SK-N-SH treated with all-trans-retinoic acid at 6 μM for 48 hours (cell line): ENCODE measurements at regions not wholly inside any gene's neighbourhood (a gene's known extent, or its start where the extent isn't known, plus 50 kb on each side); places are given as distances from the start of the nearest gene placed in this dataset.

ENCODE experiments used
- ATAC-seq: fragments of 200-7000 bp; cut with Tn5 transposase; 3 replicates; pipeline ENCODE4 v1.9.1; 2020; ENCODE audit warnings: mild to moderate bottlenecking, moderate library complexity
- ARNTL ChIP-seq: fragments of 450-650 bp; formaldehyde crosslinking; IDR thresholded peaks from 2 replicates; pipeline ENCODE4 v1.5.0; 2020; ENCODE audit warnings: low read depth, mild to moderate bottlenecking, moderate library complexity, borderline replicate concordance
- BACH2 ChIP-seq: fragments of 250-450 bp; sonication (Bioruptor Pico); IDR thresholded peaks from 2 replicates; pipeline ENCODE4 v1.9.0; 2021; ENCODE audit warnings: mild to moderate bottlenecking, borderline replicate concordance
- CSDC2 ChIP-seq: fragments of 250-450 bp; sonication (Bioruptor Pico); IDR thresholded peaks from 2 replicates; pipeline ENCODE4 v1.5.0; 2020; ENCODE audit warnings: mild to moderate bottlenecking, moderate library complexity
- ESRRG ChIP-seq: fragments of 250-450 bp; sonication (Bioruptor Pico); IDR thresholded peaks from 2 replicates; pipeline ENCODE4 v1.6.1; 2021; ENCODE audit warnings: mild to moderate bottlenecking
- GLIS3 ChIP-seq: fragments of 250-450 bp; sonication (Bioruptor Pico); IDR thresholded peaks from 2 replicates; pipeline ENCODE4 v1.5.0; 2020; ENCODE audit warnings: mild to moderate bottlenecking, moderate library complexity
- OSR1 ChIP-seq: fragments of 250-450 bp; sonication (Bioruptor Pico); IDR thresholded peaks from 2 replicates; pipeline ENCODE4 v1.8.0; 2022; ENCODE audit warnings: moderate library complexity, mild to moderate bottlenecking, inconsistent platforms
- POU6F1 ChIP-seq: fragments of 250-450 bp; sonication (Bioruptor Pico); IDR thresholded peaks from 2 replicates; pipeline ENCODE4 v1.8.0; 2021; ENCODE audit warnings: low read depth, mild to moderate bottlenecking, moderate library complexity, borderline replicate concordance
- PPARA ChIP-seq: fragments of 250-450 bp; sonication (Bioruptor Pico); IDR thresholded peaks from 2 replicates; pipeline ENCODE4 v1.5.0; 2020; ENCODE audit warnings: mild to moderate bottlenecking, borderline replicate concordance
- RARB ChIP-seq: fragments of 250-450 bp; sonication (Bioruptor Pico); IDR thresholded peaks from 2 replicates; pipeline ENCODE4 v1.8.0; 2021; ENCODE audit warnings: mild to moderate bottlenecking, moderate library complexity
- SNAI2 ChIP-seq: fragments of 250-450 bp; sonication (Bioruptor Pico); IDR thresholded peaks from 2 replicates; pipeline ENCODE4 v1.5.0; 2020; ENCODE audit warnings: mild to moderate bottlenecking, moderate library complexity
- TCF4 ChIP-seq: fragments of 250-450 bp; sonication (Bioruptor Pico); IDR thresholded peaks from 2 replicates; pipeline ENCODE4 v1.8.0; 2021; ENCODE audit warnings: mild to moderate bottlenecking, moderate library complexity, borderline replicate concordance
- TOX ChIP-seq: fragments of 250-450 bp; sonication (Bioruptor Pico); IDR thresholded peaks from 2 replicates; pipeline ENCODE4 v1.8.0; 2021; ENCODE audit warnings: mild to moderate bottlenecking, moderate library complexity, borderline replicate concordance
- TSHZ2 ChIP-seq: fragments of 250-450 bp; sonication (Bioruptor Pico); IDR thresholded peaks from 2 replicates; pipeline ENCODE4 v1.5.0; 2020; ENCODE audit warnings: mild to moderate bottlenecking, moderate library complexity
- ZFP3 ChIP-seq: fragments of 250-450 bp; sonication (Bioruptor Pico); IDR thresholded peaks from 2 replicates; pipeline ENCODE4 v1.5.0; 2020; ENCODE audit warnings: mild to moderate bottlenecking, moderate library complexity
- ZFP30 ChIP-seq: fragments of 450-650 bp; formaldehyde crosslinking; IDR thresholded peaks from 2 replicates; pipeline ENCODE4 v1.5.0; 2022; ENCODE audit warnings: mild to moderate bottlenecking, moderate library complexity
- ZNF565 ChIP-seq: fragments of 450-650 bp; formaldehyde crosslinking; conservative IDR thresholded peaks from 2 replicates; pipeline ENCODE4 v1.5.0; 2020; ENCODE audit warnings: low read depth, mild to moderate bottlenecking, moderate library complexity
- ZNF70 ChIP-seq: fragments of 450-650 bp; formaldehyde crosslinking; IDR thresholded peaks from 2 replicates; pipeline ENCODE4 v1.5.0; 2020; ENCODE audit warnings: mild to moderate bottlenecking, moderate library complexity
- ZNF8 ChIP-seq: fragments of 450-650 bp; formaldehyde crosslinking; IDR thresholded peaks from 2 replicates; pipeline ENCODE4 v1.5.0; 2020; ENCODE audit warnings: mild to moderate bottlenecking, moderate library complexity
- TF ChIP-seq, protein P1 (sequence below): fragments of 250-450 bp; sonication (Bioruptor Pico); IDR thresholded peaks from 2 replicates; pipeline ENCODE4 v1.5.1; 2020; ENCODE audit warnings: low read depth, mild to moderate bottlenecking, moderate library complexity
- TF ChIP-seq, protein P2 (sequence below): fragments of 250-450 bp; sonication (Bioruptor Pico); IDR thresholded peaks from 2 replicates; pipeline ENCODE4 v1.8.0; 2020; ENCODE audit warnings: mild to moderate bottlenecking, moderate library complexity, borderline replicate concordance
- TF ChIP-seq, protein P3 (sequence below): fragments of 250-450 bp; sonication (Bioruptor Pico); IDR thresholded peaks from 2 replicates; pipeline ENCODE4 v1.5.1; 2021; ENCODE audit warnings: mild to moderate bottlenecking, moderate library complexity

DNA sequence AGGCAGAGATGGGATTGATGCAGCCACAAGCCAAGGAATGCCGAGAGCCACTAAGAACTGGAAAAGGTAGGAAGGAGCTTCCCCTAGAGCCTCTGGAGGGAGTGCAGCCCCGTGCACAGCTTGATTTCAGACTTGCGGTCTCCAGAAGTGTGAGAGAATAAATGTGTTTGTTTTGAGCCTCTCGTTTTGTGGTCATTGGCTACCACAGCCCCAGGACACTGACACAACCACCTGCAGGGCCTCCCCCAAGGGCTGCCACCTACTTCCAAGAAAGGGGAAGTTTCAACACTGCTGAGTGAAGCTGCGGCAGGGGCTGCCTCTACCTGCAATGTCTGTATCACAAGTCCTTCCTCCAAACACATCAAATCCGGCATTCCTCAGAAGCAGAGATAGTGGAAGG, 346.9 kb downstream of the C16orf95 start:
- no peak for ATAC-seq
- TF ChIP-seq, protein P1, sequence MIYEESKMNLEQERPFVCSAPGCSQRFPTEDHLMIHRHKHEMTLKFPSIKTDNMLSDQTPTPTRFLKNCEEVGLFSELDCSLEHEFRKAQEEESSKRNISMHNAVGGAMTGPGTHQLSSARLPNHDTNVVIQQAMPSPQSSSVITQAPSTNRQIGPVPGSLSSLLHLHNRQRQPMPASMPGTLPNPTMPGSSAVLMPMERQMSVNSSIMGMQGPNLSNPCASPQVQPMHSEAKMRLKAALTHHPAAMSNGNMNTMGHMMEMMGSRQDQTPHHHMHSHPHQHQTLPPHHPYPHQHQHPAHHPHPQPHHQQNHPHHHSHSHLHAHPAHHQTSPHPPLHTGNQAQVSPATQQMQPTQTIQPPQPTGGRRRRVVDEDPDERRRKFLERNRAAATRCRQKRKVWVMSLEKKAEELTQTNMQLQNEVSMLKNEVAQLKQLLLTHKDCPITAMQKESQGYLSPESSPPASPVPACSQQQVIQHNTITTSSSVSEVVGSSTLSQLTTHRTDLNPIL (CRISPR knock-in tag), result no peak
- TF ChIP-seq CSDC2 (CRISPR knock-in tag) (no peak), ZFP30 (CRISPR knock-in tag) (no peak), ZFP3 (no peak), GLIS3 (no peak), TOX (CRISPR knock-in tag) (no peak)
- TF ChIP-seq, protein P2, sequence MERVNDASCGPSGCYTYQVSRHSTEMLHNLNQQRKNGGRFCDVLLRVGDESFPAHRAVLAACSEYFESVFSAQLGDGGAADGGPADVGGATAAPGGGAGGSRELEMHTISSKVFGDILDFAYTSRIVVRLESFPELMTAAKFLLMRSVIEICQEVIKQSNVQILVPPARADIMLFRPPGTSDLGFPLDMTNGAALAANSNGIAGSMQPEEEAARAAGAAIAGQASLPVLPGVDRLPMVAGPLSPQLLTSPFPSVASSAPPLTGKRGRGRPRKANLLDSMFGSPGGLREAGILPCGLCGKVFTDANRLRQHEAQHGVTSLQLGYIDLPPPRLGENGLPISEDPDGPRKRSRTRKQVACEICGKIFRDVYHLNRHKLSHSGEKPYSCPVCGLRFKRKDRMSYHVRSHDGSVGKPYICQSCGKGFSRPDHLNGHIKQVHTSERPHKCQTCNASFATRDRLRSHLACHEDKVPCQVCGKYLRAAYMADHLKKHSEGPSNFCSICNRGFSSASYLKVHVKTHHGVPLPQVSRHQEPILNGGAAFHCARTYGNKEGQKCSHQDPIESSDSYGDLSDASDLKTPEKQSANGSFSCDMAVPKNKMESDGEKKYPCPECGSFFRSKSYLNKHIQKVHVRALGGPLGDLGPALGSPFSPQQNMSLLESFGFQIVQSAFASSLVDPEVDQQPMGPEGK (CRISPR knock-in tag), result no peak
- TF ChIP-seq, protein P3, sequence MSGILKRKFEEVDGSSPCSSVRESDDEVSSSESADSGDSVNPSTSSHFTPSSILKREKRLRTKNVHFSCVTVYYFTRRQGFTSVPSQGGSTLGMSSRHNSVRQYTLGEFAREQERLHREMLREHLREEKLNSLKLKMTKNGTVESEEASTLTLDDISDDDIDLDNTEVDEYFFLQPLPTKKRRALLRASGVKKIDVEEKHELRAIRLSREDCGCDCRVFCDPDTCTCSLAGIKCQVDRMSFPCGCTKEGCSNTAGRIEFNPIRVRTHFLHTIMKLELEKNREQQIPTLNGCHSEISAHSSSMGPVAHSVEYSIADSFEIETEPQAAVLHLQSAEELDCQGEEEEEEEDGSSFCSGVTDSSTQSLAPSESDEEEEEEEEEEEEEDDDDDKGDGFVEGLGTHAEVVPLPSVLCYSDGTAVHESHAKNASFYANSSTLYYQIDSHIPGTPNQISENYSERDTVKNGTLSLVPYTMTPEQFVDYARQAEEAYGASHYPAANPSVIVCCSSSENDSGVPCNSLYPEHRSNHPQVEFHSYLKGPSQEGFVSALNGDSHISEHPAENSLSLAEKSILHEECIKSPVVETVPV (CRISPR knock-in tag), result no peak

- TF ChIP-seq ZNF565 (CRISPR knock-in tag), result no peak
- no peak for TF ChIP-seq ARNTL (CRISPR knock-in tag)
- TF ChIP-seq, protein P2 (CRISPR knock-in tag), result no peak
- TF ChIP-seq ZNF70 (CRISPR knock-in tag), result no peak
- no peak for TF ChIP-seq ZFP30 (CRISPR knock-in tag)
- no peak for TF ChIP-seq TCF4
- TF ChIP-seq POU6F1 (CRISPR knock-in tag), result no peak
- TF ChIP-seq BACH2 (CRISPR knock-in tag), result no peak
- no peak for TF ChIP-seq RARB (CRISPR knock-in tag)
- no peak for TF ChIP-seq GLIS3
- no peak for TF ChIP-seq SNAI2 (CRISPR knock-in tag)
- TF ChIP-seq CSDC2 (CRISPR knock-in tag), result no peak
- TF ChIP-seq TOX (CRISPR knock-in tag), result no peak
- no peak for TF ChIP-seq OSR1 (CRISPR knock-in tag)
- no peak for TF ChIP-seq ZNF8 (CRISPR knock-in tag)
- ATAC-seq, result no peak
These were observed 346.5 kb downstream of the C16orf95 start for GRCh38 chr16:86970726-86971125.

GRCh38 chr16:86971251-86971650, 345.9 kb downstream of the C16orf95 start:
- no peak for ATAC-seq
- TF ChIP-seq ZNF565 (CRISPR knock-in tag), result no peak
- no peak for TF ChIP-seq PPARA
- TF ChIP-seq CSDC2 (CRISPR knock-in tag), result no peak
- TF ChIP-seq ZFP30 (CRISPR knock-in tag), result no peak
- no peak for TF ChIP-seq ZNF8 (CRISPR knock-in tag)
- no peak for TF ChIP-seq TCF4
- TF ChIP-seq TSHZ2 (CRISPR knock-in tag), result no peak
- TF ChIP-seq OSR1 (CRISPR knock-in tag), result no peak
- TF ChIP-seq, protein P1 (CRISPR knock-in tag), result no peak
- no peak for TF ChIP-seq ESRRG (CRISPR knock-in tag)
- TF ChIP-seq, protein P2 (CRISPR knock-in tag), result no peak
- no peak for TF ChIP-seq RARB (CRISPR knock-in tag)
- no peak for TF ChIP-seq ARNTL (CRISPR knock-in tag)
- TF ChIP-seq SNAI2 (CRISPR knock-in tag), result no peak
